HL-60 (cell line): ENCODE measurements at regions not wholly inside any gene's neighbourhood (a gene's known extent, or its start where the extent isn't known, plus 50 kb on each side); places are given as distances from the start of the nearest gene placed in this dataset.

Source experiments
- DNase-seq, 2 experiments: peaks; one replicate each; pipeline ENCODE4 v3.0.0-alpha.2; 2010 to 2020; ENCODE audit warnings: low read depth in 1 of 2, low spot score in 1 of 2
- H3K27ac ChIP-seq: fragments of 250-450 bp; sonication (Bioruptor Pico); replicated peaks from 2 replicates; pipeline ENCODE4 v1.5.1; 2020; ENCODE audit warnings: mild to moderate bottlenecking, moderate library complexity
- H3K27me3 ChIP-seq: fragments of 250-450 bp; sonication (Bioruptor Pico); 2 replicates; pipeline ENCODE4 v1.5.1; 2021; ENCODE audit warnings: mild to moderate bottlenecking, moderate library complexity; ENCODE audit not compliant: insufficient read depth, poor library complexity, severe bottlenecking
- H3K4me3 ChIP-seq: replicated peaks from 2 replicates; pipeline ENCODE4 v1.5.1; 2011; ENCODE audit warnings: mild to moderate bottlenecking, control low read depth, low read length; ENCODE audit not compliant: insufficient read depth
- CTCF ChIP-seq: IDR thresholded peaks from one replicate; pipeline ENCODE4 v1.5.1; 2011; ENCODE audit warnings: low read length, control low read depth, inconsistent platforms; ENCODE audit not compliant: insufficient read depth
- GABPA ChIP-seq: IDR thresholded peaks from 2 replicates; pipeline ENCODE4 v1.6.1; 2012; ENCODE audit warnings: low read depth
- POLR2AphosphoS5 ChIP-seq: IDR thresholded peaks from 2 replicates; pipeline ENCODE4 v1.6.1; 2012; ENCODE audit warnings: low read depth
- REST ChIP-seq: IDR thresholded peaks from 2 replicates; pipeline ENCODE4 v1.6.1; 2012; ENCODE audit warnings: low read depth; ENCODE audit not compliant: insufficient replicate concordance
- SPI1 ChIP-seq: IDR thresholded peaks from 2 replicates; pipeline ENCODE4 v1.6.1; 2012; ENCODE audit warnings: low read depth, mild to moderate bottlenecking, borderline replicate concordance

- Histone ChIP-seq H3K27me3 (no peaks in the 10 kb centered on the region), H3K4me3 (no peak overlapping the region), H3K27ac (no peak overlapping the region)
- DNase-seq = no peak
- TF ChIP-seq GABPA = no peak
Observed at GRCh38 chr4:184292465-184292867, 74.8 kb upstream of the ENPP6 start.

- H3K4me3 ChIP-seq = no peak overlapping the region
- TF ChIP-seq CTCF (no peak), GABPA (no peak), POLR2AphosphoS5 (no peak), SPI1 (no peak), REST (no peak)
- no peak for DNase-seq
- H3K27ac ChIP-seq = no peak overlapping the region
- H3K27me3 ChIP-seq = no peaks in the 10 kb centered on the region
Observed at GRCh38 chr4:184289179-184289535, 71.5 kb upstream of the ENPP6 start.

GRCh38 chr4:184288451-184289178 is 70.9 kb upstream of the ENPP6 start:
- no peak overlapping the region for H3K4me3 ChIP-seq
- H3K27me3 ChIP-seq = no peaks in the 10 kb centered on the region
- no peak for DNase-seq
- TF ChIP-seq CTCF = no peak
- no peak for TF ChIP-seq SPI1
- TF ChIP-seq POLR2AphosphoS5 = no peak
- no peak for TF ChIP-seq GABPA
- TF ChIP-seq REST = no peak
- H3K27ac ChIP-seq = no peak overlapping the region

- no peak overlapping the region for H3K4me3 ChIP-seq
- no peak for DNase-seq
Observed at GRCh38 chr4:184287697-184288255, 70.1 kb upstream of the ENPP6 start.

More at GRCh38 chr4:184287697-184288255, 70.1 kb upstream of the ENPP6 start:
- Histone ChIP-seq H3K27ac (no peak overlapping the region), H3K27me3 (no peaks in the 10 kb centered on the region)
- TF ChIP-seq GABPA = no peak
- TF ChIP-seq SPI1 = no peak
- no peak for TF ChIP-seq REST
- TF ChIP-seq POLR2AphosphoS5 = no peak
- TF ChIP-seq CTCF = no peak
